Endothelial cell of umbilical vein (primary cell): ENCODE measurements at regions not wholly inside any gene's neighbourhood (a gene's known extent, or its start where the extent isn't known, plus 50 kb on each side); places are given as distances from the start of the nearest gene placed in this dataset.

Source experiments
- BruUV-seq: library from RNA; stranded (reverse); fragments of 400-500 nt; replicated peaks from 2 replicates; lab custom pipeline; 2021; lab: Mats Ljungman, UMichigan
- CTCF ChIA-PET: fragments of 300-600, 350-600 bp; sonication (Branson Sonifier 250); formaldehyde crosslinking; loops from one replicate; lab custom pipeline; 2021; ENCODE audit warnings: antibody characterized with exemption, inconsistent platforms; lab: Charles Lee
- POLR2A ChIA-PET: fragments of 300-600, 350-600 bp; sonication (Branson Sonifier 250); formaldehyde crosslinking; loops from one replicate; lab custom pipeline; 2021; ENCODE audit warnings: antibody characterized with exemption, inconsistent platforms; lab: Charles Lee
- DNase-seq: peaks from one replicate; pipeline ENCODE4 v3.0.0-alpha.2; 2011; ENCODE audit warnings: low read depth, low spot score
- FAIRE-seq: peaks from 2 replicates; lab custom pipeline; 2011; peaks lifted over from hg19 to GRCh38; lab: Jason Lieb, UNC
- H2AFZ ChIP-seq: 2 replicates; pipeline ENCODE4 v1.6.0; 2012; ENCODE audit warnings: low read depth, low read length, control low read depth, inconsistent platforms
- H3K27ac ChIP-seq: 2 replicates; pipeline ENCODE4 v1.5.1; 2011; ENCODE audit warnings: low read depth, mild to moderate bottlenecking, control low read depth, low read length, moderate library complexity; ENCODE audit not compliant: insufficient read depth
- H3K27me3 ChIP-seq, 2 experiments: 2 replicates each; pipeline versions ENCODE4 v1.6.0 to v1.6.1; 2011; ENCODE audit warnings: low read length in 2 of 2, mixed read lengths in 1 of 2; ENCODE audit not compliant: control insufficient read depth in 2 of 2, insufficient read depth in 2 of 2
- H3K36me3 ChIP-seq, 2 experiments: 2 replicates in 1 of 2; 3 replicates in 1 of 2; pipeline ENCODE4 v1.5.1; 2011; ENCODE audit warnings: low read length in 2 of 2, mild to moderate bottlenecking in 1 of 2, moderate library complexity in 1 of 2; ENCODE audit not compliant: control insufficient read depth in 2 of 2, insufficient read depth in 2 of 2; ENCODE audit errors: extremely low read depth in 1 of 2
- H3K4me1 ChIP-seq: 3 replicates; pipeline ENCODE4 v1.5.1; 2011; ENCODE audit warnings: mild to moderate bottlenecking, low read length; ENCODE audit not compliant: control insufficient read depth, insufficient read depth; ENCODE audit errors: extremely low read depth
- H3K4me2 ChIP-seq: 2 replicates; pipeline ENCODE4 v1.6.1; 2011; ENCODE audit warnings: low read length, control low read depth, mixed read lengths; ENCODE audit not compliant: insufficient read depth
- H3K4me3 ChIP-seq, 3 experiments: fragments of 200-600 bp in 1 of 3; sonication (generic), shearing (Covaris generic) in 1 of 3; replicated peaks in 1 of 3; 2 replicates each; pipeline ENCODE4 v1.5.1; 2011 to 2016; ENCODE audit warnings: control low read depth in 3 of 3, low read length in 3 of 3, mild to moderate bottlenecking in 2 of 3, inconsistent platforms in 1 of 3, low read depth in 1 of 3, moderate library complexity in 1 of 3; ENCODE audit not compliant: insufficient read depth in 1 of 3
- H3K79me2 ChIP-seq: 2 replicates; pipeline ENCODE4 v1.6.0; 2012; ENCODE audit warnings: low read length, inconsistent platforms; ENCODE audit not compliant: control insufficient read depth, insufficient read depth
- H3K9ac ChIP-seq: replicated peaks from 2 replicates; pipeline ENCODE3; 2011; ENCODE audit warnings: low read length, control low read depth; ENCODE audit not compliant: insufficient read depth; ENCODE audit errors: extremely low read depth
- H3K9me1 ChIP-seq: replicated peaks from 3 replicates; pipeline ENCODE4 v1.6.0; 2011; ENCODE audit warnings: mild to moderate bottlenecking, low read length; ENCODE audit not compliant: control insufficient read depth, insufficient read depth; ENCODE audit errors: extremely low read depth
- H3K9me3 ChIP-seq: replicated peaks from 2 replicates; pipeline ENCODE4 v1.5.1; 2012; ENCODE audit warnings: low read length, inconsistent platforms; ENCODE audit not compliant: control insufficient read depth, insufficient read depth
- H4K20me1 ChIP-seq: replicated peaks from 2 replicates; pipeline ENCODE3; 2011; ENCODE audit warnings: mild to moderate bottlenecking, low read length; ENCODE audit not compliant: control insufficient read depth, insufficient read depth; ENCODE audit errors: extremely low read depth
- EZH2 ChIP-seq: IDR thresholded peaks from 2 replicates; pipeline ENCODE4 v1.6.1; 2012; ENCODE audit warnings: borderline replicate concordance, low read depth, mild to moderate bottlenecking, moderate library complexity, low read length, inconsistent platforms; ENCODE audit not compliant: severe bottlenecking
- FOS ChIP-seq: IDR thresholded peaks from 2 replicates; pipeline ENCODE4 v1.6.1; 2011; ENCODE audit warnings: mild to moderate bottlenecking, low read length, moderate library complexity, borderline replicate concordance; ENCODE audit not compliant: insufficient read depth
- GATA2 ChIP-seq: IDR thresholded peaks from 2 replicates; pipeline ENCODE4 v1.7.0; 2011; ENCODE audit warnings: low read depth, mild to moderate bottlenecking, moderate library complexity, mixed read lengths, low read length; ENCODE audit not compliant: insufficient read length, insufficient read depth
- JUN ChIP-seq: IDR thresholded peaks from 2 replicates; pipeline ENCODE4 v1.6.1; 2011; ENCODE audit warnings: borderline replicate concordance, low read depth; ENCODE audit not compliant: insufficient read length, insufficient read depth
- MYC ChIP-seq: IDR thresholded peaks from one replicate; pipeline ENCODE4 v1.6.1; 2011; ENCODE audit warnings: mild to moderate bottlenecking, low read depth, low read length
- POLR2A ChIP-seq: IDR thresholded peaks from 2 replicates; pipeline ENCODE4 v1.6.1; 2012; ENCODE audit warnings: low read depth, mild to moderate bottlenecking, control low read depth, low read length
- POLR2AphosphoS5 ChIP-seq: IDR thresholded peaks from 2 replicates; pipeline ENCODE4 v1.6.1; 2012; ENCODE audit warnings: low read depth, mild to moderate bottlenecking, control low read depth, low read length, moderate library complexity; ENCODE audit not compliant: insufficient read depth
- dilution Hi-C: fragments of 300-500 bp; cut with MboI; formaldehyde crosslinking; loops from one replicate; pipeline ENCODE4 v1.15.0; 2019; ENCODE audit warnings: low sequenced_read_pairs; ENCODE audit not compliant: extremely low pct_ligation_motif_present
- intact Hi-C: fragments of 100-400 bp; cut with micrococcal nuclease; formaldehyde crosslinking; loops from one replicate; pipeline ENCODE4 v1.10.0; 2022
- TF ChIP-seq, protein P1 (sequence below): IDR thresholded peaks from 2 replicates; pipeline ENCODE4 v1.6.1; 2011; ENCODE audit not compliant: insufficient read depth, insufficient read length
- TF ChIP-seq, protein P2 (sequence below), 2 donors: IDR thresholded peaks; 1 replicate in 1 of 2; 2 replicates in 1 of 2; pipeline ENCODE4 v1.5.1; 2011; ENCODE audit warnings: low read length in 2 of 2, mild to moderate bottlenecking in 2 of 2, moderate library complexity in 2 of 2, control low read depth in 1 of 2, inconsistent platforms in 1 of 2, low read depth in 1 of 2; ENCODE audit not compliant: insufficient read depth in 1 of 2; ENCODE audit errors: extremely low read depth in 1 of 2

DNA sequence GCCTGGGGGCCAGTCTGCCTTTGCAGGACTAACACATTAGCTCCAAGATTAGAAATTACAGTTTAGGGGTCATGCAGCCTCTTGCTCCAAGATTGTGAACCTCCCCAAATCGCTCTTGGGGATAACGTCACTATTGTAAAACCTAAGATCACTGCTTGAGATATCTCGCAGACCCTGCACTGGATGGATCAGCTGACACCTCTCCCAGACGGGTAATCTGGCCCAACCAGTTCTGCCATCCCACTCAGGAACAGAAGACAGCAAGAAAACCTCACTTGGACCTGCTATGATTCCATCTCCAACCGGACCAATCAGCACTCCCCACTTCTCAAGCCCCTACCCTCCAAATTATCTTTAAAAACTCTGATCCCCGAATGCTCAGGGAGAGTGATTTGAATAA lies 431.2 kb downstream of the GPM6A start:
- H3K36me3 ChIP-seq = no peaks in the 10 kb centered on the region
- H3K4me2 ChIP-seq = no peak overlapping the region
- H3K9ac ChIP-seq = no peak overlapping the region
- H3K79me2 ChIP-seq = no peaks in the 10 kb centered on the region
- no peaks in the 10 kb centered on the region for H3K9me1 ChIP-seq
- H3K27me3 ChIP-seq = no peaks in the 10 kb centered on the region
- H3K9me3 ChIP-seq = peaks cover 3% of the 10 kb centered on the region
- FAIRE-seq (no peak), DNase-seq (no peak)
- H2AFZ ChIP-seq = no peak overlapping the region
- POLR2A ChIA-PET = no interaction called here
- TF ChIP-seq FOS = no peak
- no peak for TF ChIP-seq MYC
- TF ChIP-seq, protein P1, sequence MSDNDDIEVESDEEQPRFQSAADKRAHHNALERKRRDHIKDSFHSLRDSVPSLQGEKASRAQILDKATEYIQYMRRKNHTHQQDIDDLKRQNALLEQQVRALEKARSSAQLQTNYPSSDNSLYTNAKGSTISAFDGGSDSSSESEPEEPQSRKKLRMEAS = no peak
- TF ChIP-seq EZH2 = no peak
- no peak for TF ChIP-seq GATA2
- TF ChIP-seq, protein P2, sequence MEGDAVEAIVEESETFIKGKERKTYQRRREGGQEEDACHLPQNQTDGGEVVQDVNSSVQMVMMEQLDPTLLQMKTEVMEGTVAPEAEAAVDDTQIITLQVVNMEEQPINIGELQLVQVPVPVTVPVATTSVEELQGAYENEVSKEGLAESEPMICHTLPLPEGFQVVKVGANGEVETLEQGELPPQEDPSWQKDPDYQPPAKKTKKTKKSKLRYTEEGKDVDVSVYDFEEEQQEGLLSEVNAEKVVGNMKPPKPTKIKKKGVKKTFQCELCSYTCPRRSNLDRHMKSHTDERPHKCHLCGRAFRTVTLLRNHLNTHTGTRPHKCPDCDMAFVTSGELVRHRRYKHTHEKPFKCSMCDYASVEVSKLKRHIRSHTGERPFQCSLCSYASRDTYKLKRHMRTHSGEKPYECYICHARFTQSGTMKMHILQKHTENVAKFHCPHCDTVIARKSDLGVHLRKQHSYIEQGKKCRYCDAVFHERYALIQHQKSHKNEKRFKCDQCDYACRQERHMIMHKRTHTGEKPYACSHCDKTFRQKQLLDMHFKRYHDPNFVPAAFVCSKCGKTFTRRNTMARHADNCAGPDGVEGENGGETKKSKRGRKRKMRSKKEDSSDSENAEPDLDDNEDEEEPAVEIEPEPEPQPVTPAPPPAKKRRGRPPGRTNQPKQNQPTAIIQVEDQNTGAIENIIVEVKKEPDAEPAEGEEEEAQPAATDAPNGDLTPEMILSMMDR (IDR thresholded peaks at IDR 0.05; ENCODE audit: extremely low read depth in 1 of 2, insufficient read depth in 1 of 2, low read depth in 1 of 2, low read length in 2 of 2) = no peak
- no peak for TF ChIP-seq POLR2A
- TF ChIP-seq JUN = no peak
- TF ChIP-seq POLR2AphosphoS5 = no peak
- no peak overlapping the region for H3K27ac ChIP-seq
- intact Hi-C loops = no loop called here
- no peaks in the 10 kb centered on the region for H4K20me1 ChIP-seq
- no TSS peak for BruUV-seq
- CTCF ChIA-PET = no interaction called here
- dilution Hi-C loops = no loop called here
- no peaks in the 10 kb centered on the region for H3K4me1 ChIP-seq
- H3K4me3 ChIP-seq = no peak overlapping the region
